ENCODE measurements at regions not wholly inside any gene's neighbourhood (a gene's known extent, or its start where the extent isn't known, plus 50 kb on each side); places are given as distances from the start of the nearest gene placed in this dataset.

- TF ChIP-seq CTCF (conservative IDR thresholded peaks at IDR 0.05; ENCODE audit: low read length): no peak
- no peak for TF ChIP-seq EZH2phosphoT487 (IDR thresholded peaks at IDR 0.05; ENCODE audit: borderline replicate concordance)
Measured at GRCh38 chr1:55927702-55928290, 651.6 kb downstream of the PLPP3 start.

Data from Loucy (cell line).